Testis (tissue), 2 donors: ENCODE measurements at regions not wholly inside any gene's neighbourhood (a gene's known extent, or its start where the extent isn't known, plus 50 kb on each side); places are given as distances from the start of the nearest gene placed in this dataset.

Experiments used
- POLR2A ChIP-seq: fragments of 450-650 bp; IDR thresholded peaks from one replicate; pipeline ENCODE4 v1.6.1; 2017; ENCODE audit warnings: antibody characterized with exemption, mild to moderate bottlenecking, moderate library complexity
- TF ChIP-seq, protein P1 (sequence below), 3 experiments: fragments of 450-650 bp in 2 of 3; fragments of 200-600 bp in 1 of 3; sonication (generic) in 1 of 3; IDR thresholded peaks; one replicate each; pipeline ENCODE4 v1.5.1; 2016 to 2019; ENCODE audit warnings: antibody characterized with exemption in 3 of 3, mild to moderate bottlenecking in 2 of 3, moderate library complexity in 1 of 3

DNA sequence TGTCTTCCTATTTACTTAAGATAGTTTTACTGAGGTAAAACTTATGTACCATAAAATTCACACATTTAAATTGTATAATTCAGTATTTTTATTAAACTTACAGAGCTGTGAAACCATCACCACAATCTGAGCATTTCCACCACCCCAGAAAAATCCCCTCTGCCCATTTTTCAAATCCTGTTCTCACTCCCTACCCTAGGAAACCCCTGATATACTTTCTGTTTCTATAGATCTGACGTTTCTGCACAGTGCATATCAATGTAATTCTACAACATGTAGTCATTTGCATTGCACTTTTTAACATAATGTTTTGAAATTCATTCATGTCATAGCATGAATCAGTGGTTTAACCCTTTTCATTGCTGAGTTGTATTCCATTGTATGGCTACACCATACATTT, 96.7 kb upstream of the OPRM1 start:
- TF ChIP-seq POLR2A: no peak
- TF ChIP-seq, protein P1, sequence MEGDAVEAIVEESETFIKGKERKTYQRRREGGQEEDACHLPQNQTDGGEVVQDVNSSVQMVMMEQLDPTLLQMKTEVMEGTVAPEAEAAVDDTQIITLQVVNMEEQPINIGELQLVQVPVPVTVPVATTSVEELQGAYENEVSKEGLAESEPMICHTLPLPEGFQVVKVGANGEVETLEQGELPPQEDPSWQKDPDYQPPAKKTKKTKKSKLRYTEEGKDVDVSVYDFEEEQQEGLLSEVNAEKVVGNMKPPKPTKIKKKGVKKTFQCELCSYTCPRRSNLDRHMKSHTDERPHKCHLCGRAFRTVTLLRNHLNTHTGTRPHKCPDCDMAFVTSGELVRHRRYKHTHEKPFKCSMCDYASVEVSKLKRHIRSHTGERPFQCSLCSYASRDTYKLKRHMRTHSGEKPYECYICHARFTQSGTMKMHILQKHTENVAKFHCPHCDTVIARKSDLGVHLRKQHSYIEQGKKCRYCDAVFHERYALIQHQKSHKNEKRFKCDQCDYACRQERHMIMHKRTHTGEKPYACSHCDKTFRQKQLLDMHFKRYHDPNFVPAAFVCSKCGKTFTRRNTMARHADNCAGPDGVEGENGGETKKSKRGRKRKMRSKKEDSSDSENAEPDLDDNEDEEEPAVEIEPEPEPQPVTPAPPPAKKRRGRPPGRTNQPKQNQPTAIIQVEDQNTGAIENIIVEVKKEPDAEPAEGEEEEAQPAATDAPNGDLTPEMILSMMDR (IDR thresholded peaks at IDR 0.05): no peak
